ENCODE measurements at regions not wholly inside any gene's neighbourhood (a gene's known extent, or its start where the extent isn't known, plus 50 kb on each side); places are given as distances from the start of the nearest gene placed in this dataset.

DNA sequence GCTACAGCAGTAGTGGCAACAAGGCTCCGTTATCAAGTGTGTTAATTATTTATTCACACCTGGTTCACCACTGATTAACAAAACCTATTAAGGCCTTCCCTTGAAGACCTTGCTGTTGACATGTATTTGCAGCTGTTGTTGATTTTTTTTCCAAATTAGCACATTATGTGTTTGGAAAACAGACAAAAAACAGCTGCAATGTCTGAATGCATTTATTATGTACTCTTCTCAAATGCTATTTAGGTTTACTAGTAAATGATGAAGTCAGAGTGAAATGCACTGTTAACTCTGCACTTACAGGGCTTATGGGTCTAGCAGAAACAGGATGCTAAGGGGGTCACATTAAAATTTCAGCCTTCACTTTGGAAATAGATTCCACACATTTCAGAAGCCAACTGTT lies 99.5 kb upstream of the PCDH7 start:
- DNase-seq, result no peak
- no peak for TF ChIP-seq GATA1 (IDR thresholded peaks at IDR 0.05; ENCODE audit: low read depth, low read length)

DNA sequence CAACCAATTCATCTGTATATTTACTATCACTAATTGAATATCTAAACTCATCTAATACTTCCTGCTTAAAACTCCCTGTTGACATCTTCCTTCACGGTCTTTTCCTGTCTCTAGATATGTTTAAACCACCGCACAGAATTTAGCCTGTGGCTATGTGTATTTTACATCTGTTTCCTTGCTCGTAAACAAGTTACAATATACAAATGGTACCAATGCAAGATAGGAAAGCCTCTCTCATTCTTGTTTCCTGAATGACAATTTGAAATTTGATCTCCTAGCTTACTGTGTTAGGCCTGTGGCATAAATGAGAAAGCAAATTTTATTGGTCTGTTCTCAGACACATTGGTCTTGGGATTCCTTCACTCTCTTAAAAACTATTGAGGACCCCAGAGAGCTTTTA lies 89.7 kb upstream of the PCDH7 start:
- DNase-seq, result no peak
- no peak for TF ChIP-seq POLR2A (IDR thresholded peaks at IDR 0.05; ENCODE audit: low read length)

DNA sequence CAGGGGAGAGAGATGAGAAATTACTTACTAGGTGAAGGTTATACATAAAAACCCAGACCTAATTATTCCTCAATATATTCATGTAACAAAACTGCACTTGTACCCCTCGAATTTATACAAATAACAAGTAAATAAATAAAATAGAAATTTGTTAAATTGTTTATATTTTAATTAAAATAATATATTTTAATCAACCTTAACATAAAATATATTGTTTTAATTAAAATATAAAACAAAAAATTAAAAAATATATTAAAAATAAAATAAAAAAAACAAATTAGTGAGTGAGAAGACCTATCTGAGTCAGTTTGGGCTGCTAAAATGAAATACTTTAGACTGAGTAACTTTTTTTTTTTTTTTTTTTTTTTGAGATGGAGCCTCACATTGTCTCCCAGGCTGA lies 87.4 kb upstream of the PCDH7 start:
- no peak for DNase-seq
- TF ChIP-seq GATA1 (IDR thresholded peaks at IDR 0.05; ENCODE audit: low read depth, low read length) (no peak), POLR2A (IDR thresholded peaks at IDR 0.05; ENCODE audit: low read length) (no peak)

DNA sequence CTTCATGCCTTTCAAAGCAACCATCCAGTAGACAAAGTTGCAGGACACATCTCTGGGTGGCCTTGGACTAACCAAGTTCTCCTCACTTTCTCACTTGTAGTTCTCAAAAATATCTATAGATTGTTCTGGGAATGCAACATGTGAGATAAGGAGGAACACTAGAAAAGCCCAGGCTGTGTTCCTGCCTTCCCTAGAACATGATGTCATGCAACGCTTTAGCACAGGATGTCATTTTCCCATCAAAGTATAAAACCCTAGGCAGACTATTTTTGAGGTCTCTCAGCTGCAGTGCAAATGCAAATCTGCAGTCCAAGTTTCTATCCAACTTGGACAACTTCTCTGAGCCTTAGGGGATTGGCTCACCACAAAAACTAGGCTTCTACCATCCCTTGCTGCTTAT lies 78.8 kb upstream of the PCDH7 start:
- TF ChIP-seq GATA1 (IDR thresholded peaks at IDR 0.05; ENCODE audit: low read depth, low read length), result no peak
- TF ChIP-seq POLR2A (IDR thresholded peaks at IDR 0.05; ENCODE audit: low read length), result no peak
- DNase-seq, result no peak

DNA sequence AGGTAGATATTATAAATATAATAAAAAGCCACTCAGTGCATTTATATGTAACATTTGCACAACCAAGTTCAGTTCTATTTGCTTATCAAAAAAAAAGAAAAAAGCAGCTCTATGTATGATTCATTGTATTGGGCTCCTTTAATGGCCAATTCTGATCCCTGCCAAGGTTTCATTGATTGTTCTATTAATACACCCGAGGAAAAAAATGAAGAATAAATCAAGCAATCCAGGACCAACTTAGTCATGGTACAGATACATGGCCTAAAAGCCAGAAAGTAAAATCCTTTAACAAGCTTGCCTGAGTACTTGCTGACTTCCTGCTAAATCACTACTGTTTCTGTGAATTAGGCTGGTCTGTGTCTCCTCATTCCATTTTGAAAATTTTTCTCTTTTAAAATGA lies 77.6 kb upstream of the PCDH7 start:
- TF ChIP-seq GATA1 (IDR thresholded peaks at IDR 0.05; ENCODE audit: low read depth, low read length) (no peak), POLR2A (IDR thresholded peaks at IDR 0.05; ENCODE audit: low read length) (no peak)
- no peak for DNase-seq

DNA sequence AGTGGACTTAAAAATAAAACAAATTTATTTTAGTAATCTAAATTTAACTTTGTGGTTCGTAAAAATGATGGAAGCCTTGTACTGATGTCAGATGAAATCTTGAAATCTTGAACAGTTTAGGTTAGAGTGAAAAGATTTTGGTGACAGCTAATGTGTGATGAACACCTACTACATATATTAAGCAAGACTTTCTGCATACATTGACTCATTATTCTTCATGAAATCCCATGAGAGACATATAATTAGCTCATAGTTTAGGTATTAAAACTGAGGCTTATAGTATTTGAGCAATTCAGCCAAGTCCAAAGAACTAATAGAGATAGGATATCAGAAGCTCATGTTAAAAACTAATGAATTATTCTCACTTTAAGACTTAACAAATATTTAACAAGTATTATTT lies 66.9 kb upstream of the PCDH7 start:
- no peak for DNase-seq
- no peak for TF ChIP-seq GATA1 (IDR thresholded peaks at IDR 0.05; ENCODE audit: low read depth, low read length)
- TF ChIP-seq POLR2A (IDR thresholded peaks at IDR 0.05; ENCODE audit: low read length), result no peak

DNA sequence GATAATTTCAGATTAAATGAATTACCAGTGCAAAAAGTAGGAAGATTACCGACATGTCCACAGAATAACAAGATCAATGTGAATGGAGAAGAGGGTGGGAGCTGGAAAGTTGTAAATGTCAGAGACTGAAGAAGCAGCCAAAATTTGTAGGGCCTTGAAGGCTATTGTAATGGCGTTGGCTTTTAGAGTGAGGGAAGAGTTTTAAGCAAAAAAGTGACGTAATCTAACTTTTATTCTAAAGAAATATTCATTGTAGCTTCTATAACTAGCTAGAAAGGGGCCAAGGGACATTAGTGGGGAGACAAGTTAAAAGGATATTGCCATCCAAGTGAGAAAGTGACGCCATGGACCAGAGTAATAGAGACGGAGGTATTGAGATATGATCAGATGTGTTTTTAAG lies 63.3 kb upstream of the PCDH7 start:
- DNase-seq, result no peak
- no peak for TF ChIP-seq GATA1 (IDR thresholded peaks at IDR 0.05; ENCODE audit: low read depth, low read length)
- TF ChIP-seq POLR2A (IDR thresholded peaks at IDR 0.05; ENCODE audit: low read length), result no peak

DNA sequence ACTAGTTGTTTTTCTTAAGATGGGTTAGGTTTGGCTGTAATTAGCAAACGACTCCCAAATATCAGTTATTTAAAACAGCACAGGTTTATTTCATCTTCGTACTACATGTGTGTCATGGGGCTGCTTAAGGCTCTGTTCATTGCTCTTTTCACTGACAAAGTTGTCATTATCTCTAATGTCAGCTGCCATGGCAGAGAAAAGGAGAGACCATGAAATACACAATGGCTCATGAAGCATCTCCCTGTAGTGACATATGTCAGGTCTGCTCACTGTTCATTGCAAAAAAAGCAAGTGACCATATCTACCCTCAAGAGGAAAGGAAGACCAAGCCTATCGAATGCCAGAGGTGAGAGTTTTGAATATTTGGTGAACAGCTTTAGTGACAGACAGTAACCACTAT lies 52.2 kb upstream of the PCDH7 start:
- no peak for TF ChIP-seq GATA1 (IDR thresholded peaks at IDR 0.05; ENCODE audit: low read depth, low read length)
- no peak for TF ChIP-seq POLR2A (IDR thresholded peaks at IDR 0.05; ENCODE audit: low read length)
- DNase-seq, result no peak

DNA sequence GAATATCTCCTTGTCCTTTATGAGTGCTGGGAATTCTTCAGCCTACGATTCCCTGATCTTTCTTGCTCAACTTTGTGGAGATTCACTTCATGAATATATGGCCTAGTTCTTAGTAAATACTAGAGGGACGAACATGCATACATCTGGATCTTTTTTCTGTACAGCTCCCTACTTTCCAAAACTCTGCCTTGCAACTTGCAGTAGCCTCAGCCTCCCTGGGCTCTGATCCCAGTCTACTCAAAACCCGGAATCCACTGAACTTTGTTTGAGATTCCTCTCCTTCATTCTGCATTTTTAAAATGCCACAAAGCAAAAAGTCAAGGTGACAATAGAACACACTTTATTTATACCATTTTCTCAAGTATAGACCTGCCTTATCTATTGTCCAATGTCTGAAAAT lies 50.0 kb upstream of the PCDH7 start:
- no peak for DNase-seq
- no peak for TF ChIP-seq POLR2A (IDR thresholded peaks at IDR 0.05; ENCODE audit: low read length)
